GM12878 (cell line): ENCODE measurements at regions not wholly inside any gene's neighbourhood (a gene's known extent, or its start where the extent isn't known, plus 50 kb on each side); places are given as distances from the start of the nearest gene placed in this dataset.

Experiments used
- ATAC-seq: fragments of 200-7000 bp; cut with Tn5 transposase; 3 replicates; pipeline ENCODE4 v1.9.1; 2020; ENCODE audit warnings: mild to moderate bottlenecking, moderate library complexity
- BruUV-seq: library from RNA; stranded (reverse); fragments of 400-500 nt; replicated peaks from 2 replicates; lab custom pipeline; 2021; lab: Mats Ljungman, UMichigan
- CTCF ChIA-PET: fragments of 300-600 bp; sonication (Branson Sonifier 250); formaldehyde crosslinking; extraction: SDS; loops from one replicate; lab custom pipeline; 2021; ENCODE audit warnings: inconsistent platforms; lab: Yijun Ruan, JAX
- POLR2A ChIA-PET: fragments of 350-600 bp; formaldehyde crosslinking; extraction: SDS; loops from one replicate; lab custom pipeline; 2021; ENCODE audit warnings: inconsistent platforms; lab: Charles Lee
- RAD21 ChIA-PET: fragments of 300-600 bp; sonication (Branson Sonifier 250); formaldehyde crosslinking; loops from one replicate; lab custom pipeline; 2023; ENCODE audit warnings: antibody characterized with exemption; ENCODE audit not compliant: unreplicated experiment; lab: Charles Lee
- SMC1A ChIA-PET: fragments of 300-600 bp; sonication (Branson Sonifier 250); formaldehyde crosslinking; loops from one replicate; lab custom pipeline; 2023; ENCODE audit not compliant: unreplicated experiment, uncharacterized antibody; lab: Charles Lee
- DNase-seq: peaks from one replicate; pipeline ENCODE4 v3.0.0-alpha.2; 2011; ENCODE audit warnings: low read depth, low spot score
- FAIRE-seq: peaks from 3 replicates; lab custom pipeline; 2011; peaks lifted over from hg19 to GRCh38; lab: Jason Lieb, UNC
- H2AFZ ChIP-seq: 2 replicates; pipeline ENCODE4 v1.6.0; 2011; ENCODE audit warnings: low read depth, low read length, control low read depth; ENCODE audit not compliant: control insufficient read depth
- H3K27ac ChIP-seq: 2 replicates; pipeline ENCODE4 v1.5.1; 2011; ENCODE audit warnings: control low read depth; ENCODE audit not compliant: control insufficient read depth, insufficient read depth
- H3K27me3 ChIP-seq, 2 experiments: replicated peaks in 1 of 2; 2 replicates each; pipeline versions ENCODE4 v1.6.0 to v1.6.1; 2011; ENCODE audit warnings: low read length in 1 of 2; ENCODE audit not compliant: control insufficient read depth in 2 of 2, insufficient read depth in 2 of 2
- H3K36me3 ChIP-seq, 2 experiments: 2 replicates each; pipeline ENCODE4 v1.5.1; 2011; ENCODE audit warnings: low read length in 1 of 2; ENCODE audit not compliant: control insufficient read depth in 2 of 2, insufficient read depth in 2 of 2
- H3K4me1 ChIP-seq: 2 replicates; pipeline ENCODE4 v1.6.1; 2011; ENCODE audit warnings: mild to moderate bottlenecking, low read length, moderate library complexity, mixed read lengths; ENCODE audit not compliant: control insufficient read depth, insufficient read depth
- H3K4me2 ChIP-seq: 2 replicates; pipeline ENCODE4 v1.6.0; 2011; ENCODE audit warnings: control low read depth; ENCODE audit not compliant: control insufficient read depth, insufficient read depth
- H3K4me3 ChIP-seq: fragments of 200-600 bp; sonication (generic); 2 replicates; pipeline ENCODE4 v1.5.1; 2016
- H3K79me2 ChIP-seq: 2 replicates; pipeline ENCODE4 v1.6.0; 2011; ENCODE audit warnings: low read length; ENCODE audit not compliant: control insufficient read depth, insufficient read depth
- H3K9ac ChIP-seq: 2 replicates; pipeline ENCODE4 v1.8.0; 2011; ENCODE audit warnings: low read length, control low read depth, mixed read lengths; ENCODE audit not compliant: control insufficient read depth, insufficient read depth
- H3K9me3 ChIP-seq: replicated peaks from 3 replicates; pipeline ENCODE4 v1.5.1; 2011; ENCODE audit warnings: mild to moderate bottlenecking, low read length; ENCODE audit not compliant: control insufficient read depth, insufficient read depth
- H4K20me1 ChIP-seq: 2 replicates; pipeline ENCODE4 v1.6.0; 2011; ENCODE audit not compliant: control insufficient read depth, insufficient read depth
- CBX5 ChIP-seq: sonication (generic); IDR thresholded peaks from 2 replicates; pipeline ENCODE4 v1.6.1; 2016; ENCODE audit warnings: low read depth, moderate library complexity, mild to moderate bottlenecking, inconsistent platforms
- CEBPB ChIP-seq, 2 experiments: fragments of 150-350 bp in 1 of 2; IDR thresholded peaks; 2 replicates each; pipeline ENCODE4 v1.6.1; 2012 to 2014; ENCODE audit warnings: low read depth in 2 of 2, low read length in 2 of 2, borderline replicate concordance in 1 of 2, inconsistent platforms in 1 of 2
- CREB1 ChIP-seq: IDR thresholded peaks from 2 replicates; pipeline ENCODE4 v1.6.1; 2012; ENCODE audit warnings: low read depth, mild to moderate bottlenecking, inconsistent platforms
- EGR1 ChIP-seq, 2 experiments: IDR thresholded peaks; 1 replicate in 1 of 2; 2 replicates in 1 of 2; pipeline ENCODE4 v1.6.1; 2011 to 2012; ENCODE audit warnings: low read depth in 2 of 2, low read length in 2 of 2, borderline replicate concordance in 1 of 2, mild to moderate bottlenecking in 1 of 2, moderate library complexity in 1 of 2
- FOXK2 ChIP-seq: fragments of 450-650 bp; IDR thresholded peaks from 2 replicates; pipeline ENCODE4 v1.6.1; 2017; ENCODE audit warnings: mild to moderate bottlenecking, moderate library complexity
- HDAC2 ChIP-seq: fragments of 200-600 bp; sonication (generic); IDR thresholded peaks from 2 replicates; pipeline ENCODE4 v1.6.1; 2017
- KLF5 ChIP-seq: fragments of 450-650 bp; IDR thresholded peaks from 2 replicates; pipeline ENCODE4 v1.6.1; 2014; ENCODE audit warnings: mild to moderate bottlenecking; ENCODE audit not compliant: partially characterized antibody
- NR2C1 ChIP-seq: fragments of 450-650 bp; IDR thresholded peaks from 2 replicates; pipeline ENCODE4 v1.6.1; 2017; ENCODE audit warnings: antibody characterized with exemption, mild to moderate bottlenecking, moderate library complexity
- PAX5 ChIP-seq: IDR thresholded peaks from 2 replicates; pipeline ENCODE4 v1.6.1; 2011; ENCODE audit warnings: low read depth, low read length, borderline replicate concordance
- TAF1 ChIP-seq: IDR thresholded peaks from 2 replicates; pipeline ENCODE4 v1.6.1; 2011; ENCODE audit warnings: mild to moderate bottlenecking, low read depth, low read length, borderline replicate concordance
- ZBTB40 ChIP-seq: fragments of 450-650 bp; IDR thresholded peaks from 2 replicates; pipeline ENCODE4 v1.6.1; 2016; ENCODE audit warnings: mild to moderate bottlenecking, moderate library complexity, borderline replicate concordance
- ZNF24 ChIP-seq: fragments of 450-650 bp; IDR thresholded peaks from 2 replicates; pipeline ENCODE4 v1.6.1; 2017; ENCODE audit warnings: antibody characterized with exemption, mild to moderate bottlenecking
- ZNF384 ChIP-seq: IDR thresholded peaks from 2 replicates; pipeline ENCODE4 v1.6.1; 2012; ENCODE audit warnings: low read depth, mild to moderate bottlenecking, low read length, improper control_type of control experiment, borderline replicate concordance
- WGBS: methylation state at CpG from one replicate; pipeline ENCODE4 v1.1.6; 2016; ENCODE audit warnings: low lambda C conversion rate; ENCODE audit not compliant: insufficient replicate concordance, insufficient coverage; ENCODE audit errors: missing lambda C conversion rate; 5-methylcytosine and 5-hydroxymethylcytosine counted together
- in situ Hi-C: fragments of 300-500 bp; cut with MboI; formaldehyde crosslinking; loops from 9 replicates; pipeline ENCODE4 v1.14.3; 2018; ENCODE audit warnings: mixed read lengths
- intact Hi-C: fragments of 100-400 bp; cut with micrococcal nuclease; formaldehyde crosslinking; loops from one replicate; pipeline ENCODE4 v1.14.2; 2022; ENCODE audit not compliant: unreplicated experiment

DNA sequence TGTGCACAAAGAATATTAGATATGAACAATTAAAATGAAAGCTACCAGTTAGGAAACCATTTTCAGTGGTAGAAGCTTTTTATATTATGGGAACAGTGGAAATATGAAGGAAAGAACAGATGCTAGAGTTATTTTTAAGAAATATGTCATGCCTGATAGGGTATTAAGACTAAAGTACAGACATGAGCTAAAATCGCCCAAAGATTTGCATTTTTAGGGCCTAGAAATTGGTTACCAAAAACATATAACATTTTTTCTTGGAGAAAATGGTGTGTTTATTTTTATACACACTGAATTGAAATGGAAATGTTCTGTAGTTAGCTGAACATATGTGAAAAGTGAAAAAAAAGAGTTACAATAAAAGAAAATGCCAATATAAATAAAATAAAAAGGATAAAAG is 441.9 kb downstream of the TLL1 start:
- Histone ChIP-seq H3K4me1 (no peaks in the 10 kb centered on the region), H3K79me2 (no peaks in the 10 kb centered on the region), H3K4me2 (no peak overlapping the region), H3K9me3 (no peaks in the 10 kb centered on the region), H3K27me3 (no peaks in the 10 kb centered on the region)
- in situ Hi-C loops: no loop called here
- POLR2A ChIA-PET: no interaction called here
- TF ChIP-seq ZNF24 (no peak), FOXK2 (no peak), PAX5 (no peak)
- TF ChIP-seq, all 136 proteins: peak for 0
- Histone ChIP-seq H3K36me3 (no peaks in the 10 kb centered on the region), H4K20me1 (no peaks in the 10 kb centered on the region), H3K27ac (no peak overlapping the region), H3K4me3 (no peak overlapping the region), H3K9ac (no peak overlapping the region), H2AFZ (no peak overlapping the region)
- intact Hi-C loops: no loop called here
- FAIRE-seq (no peak), DNase-seq (no peak), ATAC-seq (no peak)
- SMC1A ChIA-PET: interaction anchor here (0.6 to 1.1 kb wide), 5 partner anchors 9 to 471 kb away, joined by 3 read pairs; no protein-coding TSS in a partner anchor
- RAD21 ChIA-PET: no interaction called here
- CTCF ChIA-PET: no interaction called here
- BruUV-seq: no TSS peak
- WGBS: 0% methylated on average over 1 of the region's 1 CpG

DNA sequence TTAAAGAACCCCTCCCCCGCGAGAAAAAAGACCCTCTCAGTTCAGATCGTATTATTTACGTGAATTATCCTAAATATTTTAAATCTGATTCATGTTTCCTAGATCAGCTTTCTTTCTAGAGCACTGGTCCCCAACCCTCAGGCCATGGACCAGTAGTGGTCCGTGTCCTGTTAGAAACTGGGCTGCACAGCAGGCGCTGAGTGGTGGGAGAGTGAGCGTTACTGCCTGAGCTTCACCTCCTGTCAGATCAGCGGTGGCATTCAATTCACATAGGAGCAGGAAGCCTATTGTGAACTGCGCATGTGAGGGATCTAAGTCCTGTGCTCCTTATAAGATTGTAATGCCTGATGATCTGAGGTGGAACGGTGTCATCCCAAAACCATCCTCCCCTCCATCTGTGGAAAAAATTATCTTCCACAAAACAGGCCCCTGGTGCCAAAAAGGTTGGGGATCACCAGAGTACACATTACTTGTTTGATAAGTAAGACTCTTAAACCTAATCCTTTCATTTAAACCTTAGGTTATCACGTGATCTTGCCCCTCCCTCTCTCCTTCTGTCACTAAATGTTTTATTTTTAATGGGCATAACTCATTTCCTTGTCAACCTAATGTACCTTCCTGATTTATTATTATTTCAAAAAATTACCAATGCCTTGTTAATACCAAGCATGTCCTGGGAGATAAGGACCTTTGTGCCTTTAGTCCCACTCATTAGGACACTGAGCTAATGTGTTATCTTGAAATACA is 442.9 kb downstream of the TLL1 start:
- in situ Hi-C loops: no loop called here
- Histone ChIP-seq H3K4me2 (no peak overlapping the region), H3K4me3 (no peak overlapping the region), H3K36me3 (no peaks in the 10 kb centered on the region), H2AFZ (no peak overlapping the region), H3K4me1 (no peaks in the 10 kb centered on the region), H3K79me2 (no peaks in the 10 kb centered on the region), H4K20me1 (no peaks in the 10 kb centered on the region), H3K9ac (no peak overlapping the region), H3K9me3 (no peaks in the 10 kb centered on the region), H3K27ac (no peak overlapping the region), H3K27me3 (no peaks in the 10 kb centered on the region)
- CTCF ChIA-PET: no interaction called here
- DNase-seq (no peak), ATAC-seq (no peak), FAIRE-seq (no peak)
- WGBS: 50% methylated on average over 11 of the region's 11 CpGs
- intact Hi-C loops: no loop called here
- no TSS peak for BruUV-seq
- POLR2A ChIA-PET: no interaction called here
- SMC1A ChIA-PET: interaction anchor here (1.6 kb wide), 1 partner anchor 11 kb away, joined by 5 read pairs; no protein-coding TSS in a partner anchor
- RAD21 ChIA-PET: no interaction called here
- TF ChIP-seq CEBPB (IDR thresholded peaks at IDR 0.05; ENCODE audit: borderline replicate concordance in 1 of 2, low read depth in 2 of 2, low read length in 2 of 2) (no peak), EGR1 (IDR thresholded peaks at IDR 0.05; ENCODE audit: borderline replicate concordance in 1 of 2, low read depth in 2 of 2, low read length in 2 of 2) (no peak), TAF1 (no peak), ZBTB40 (no peak), KLF5 (no peak), CREB1 (no peak), ZNF384 (no peak), NR2C1 (no peak), HDAC2 (no peak), CBX5 (no peak)
